ENCODE measurements at regions not wholly inside any gene's neighbourhood (a gene's known extent, or its start where the extent isn't known, plus 50 kb on each side); places are given as distances from the start of the nearest gene placed in this dataset.

- no peak overlapping the region for H3K4me3 ChIP-seq
- H3K9me3 ChIP-seq (ENCODE audit: low read depth) = no peaks in the 10 kb centered on the region
- no peak for TF ChIP-seq CTCF (IDR thresholded peaks at IDR 0.05; ENCODE audit: low read depth, low read length)
- no peaks in the 10 kb centered on the region for H3K27me3 ChIP-seq
- H3K27ac ChIP-seq = no peak overlapping the region
- H3K4me1 ChIP-seq (ENCODE audit: low read depth) = no peaks in the 10 kb centered on the region
- no peaks in the 10 kb centered on the region for H3K36me3 ChIP-seq
- no peak for DNase-seq (ENCODE audit: low read depth in 1 of 2, low spot score in 1 of 2)
Observed at GRCh38 chr6:156146891-156147290, 630.3 kb upstream of the ARID1B start.

- Histone ChIP-seq H3K27me3 (no peaks in the 10 kb centered on the region), H3K36me3 (no peaks in the 10 kb centered on the region), H3K4me1 (ENCODE audit: low read depth) (no peaks in the 10 kb centered on the region), H3K27ac (no peak overlapping the region), H3K9me3 (ENCODE audit: low read depth) (no peaks in the 10 kb centered on the region), H3K4me3 (no peak overlapping the region)
- DNase-seq (ENCODE audit: low read depth in 1 of 2, low spot score in 1 of 2) = no peak
- TF ChIP-seq CTCF (IDR thresholded peaks at IDR 0.05; ENCODE audit: low read depth, low read length) = no peak
Observed at GRCh38 chr6:156131221-156131903, 645.8 kb upstream of the ARID1B start.

- H3K27me3 ChIP-seq = no peaks in the 10 kb centered on the region
Observed at GRCh38 chr6:156126535-156126934, 650.6 kb upstream of the ARID1B start.

GRCh38 chr6:156125844-156126243 is 651.3 kb upstream of the ARID1B start:
- Histone ChIP-seq H3K4me3 (no peak overlapping the region), H3K27ac (no peak overlapping the region), H3K9me3 (ENCODE audit: low read depth) (no peaks in the 10 kb centered on the region), H3K4me1 (ENCODE audit: low read depth) (no peaks in the 10 kb centered on the region), H3K27me3 (no peaks in the 10 kb centered on the region), H3K36me3 (no peaks in the 10 kb centered on the region)
- no peak for TF ChIP-seq CTCF (IDR thresholded peaks at IDR 0.05; ENCODE audit: low read depth, low read length)
- no peak for DNase-seq (ENCODE audit: low read depth in 1 of 2, low spot score in 1 of 2)

More at GRCh38 chr6:156126535-156126934, 650.6 kb upstream of the ARID1B start:
- H3K36me3 ChIP-seq = no peaks in the 10 kb centered on the region
- no peaks in the 10 kb centered on the region for H3K4me1 ChIP-seq (ENCODE audit: low read depth)
- H3K4me3 ChIP-seq = no peak overlapping the region
- no peak for TF ChIP-seq CTCF (IDR thresholded peaks at IDR 0.05; ENCODE audit: low read depth, low read length)
- no peak for DNase-seq (ENCODE audit: low read depth in 1 of 2, low spot score in 1 of 2)
- no peak overlapping the region for H3K27ac ChIP-seq
- no peaks in the 10 kb centered on the region for H3K9me3 ChIP-seq (ENCODE audit: low read depth)

GRCh38 chr6:156123731-156124130 is 653.4 kb upstream of the ARID1B start:
- TF ChIP-seq CTCF (IDR thresholded peaks at IDR 0.05; ENCODE audit: low read depth, low read length) = no peak
- H3K27ac ChIP-seq = no peak overlapping the region

More at GRCh38 chr6:156123731-156124130, 653.4 kb upstream of the ARID1B start:
- H3K4me1 ChIP-seq (ENCODE audit: low read depth) = no peaks in the 10 kb centered on the region
- no peaks in the 10 kb centered on the region for H3K9me3 ChIP-seq (ENCODE audit: low read depth)
- no peaks in the 10 kb centered on the region for H3K36me3 ChIP-seq
- no peaks in the 10 kb centered on the region for H3K27me3 ChIP-seq
- DNase-seq (ENCODE audit: low read depth in 1 of 2, low spot score in 1 of 2) = no peak
- no peak overlapping the region for H3K4me3 ChIP-seq
